HEK293 (cell line): ENCODE measurements at regions not wholly inside any gene's neighbourhood (a gene's known extent, or its start where the extent isn't known, plus 50 kb on each side); places are given as distances from the start of the nearest gene placed in this dataset.

Experiments
- CTCF ChIA-PET: fragments of 350-600 bp; formaldehyde crosslinking; extraction: SDS; loops from one replicate; lab custom pipeline; 2021; ENCODE audit warnings: antibody characterized with exemption; lab: Yijun Ruan, JAX
- POLR2A ChIA-PET: fragments of 300-600 bp; formaldehyde crosslinking; extraction: SDS; loops from one replicate; lab custom pipeline; 2020; ENCODE audit warnings: antibody characterized with exemption, inconsistent platforms; lab: Yijun Ruan, JAX
- H3K27ac ChIP-seq: fragments of 200-500 bp; sonication (Bioruptor generic); 2 replicates; pipeline ENCODE4 v1.5.1; 2014; ENCODE audit warnings: low read depth, low read length, control low read depth, inconsistent platforms; ENCODE audit errors: extremely low read depth
- H3K36me3 ChIP-seq, 2 experiments: fragments of 200-500 bp in 1 of 2; sonication (Bioruptor generic) in 1 of 2; 1 replicate in 1 of 2; 2 replicates in 1 of 2; pipeline ENCODE4 v1.5.1; 2014 to 2017; ENCODE audit warnings: inconsistent platforms in 2 of 2, low read length in 2 of 2; ENCODE audit not compliant: control insufficient read depth in 2 of 2, insufficient read depth in 1 of 2
- H3K4me1 ChIP-seq: fragments of 200-500 bp; sonication (Bioruptor generic); 2 replicates; pipeline ENCODE4 v1.5.1; 2014; ENCODE audit warnings: mild to moderate bottlenecking, low read length, inconsistent platforms; ENCODE audit not compliant: control insufficient read depth, insufficient read depth
- H3K4me3 ChIP-seq: 2 replicates; pipeline ENCODE4 v1.5.1; 2011; ENCODE audit warnings: low read depth, mild to moderate bottlenecking, control low read depth, low read length, moderate library complexity
- H3K9me3 ChIP-seq: fragments of 200-500 bp; sonication (Bioruptor generic); 2 replicates; pipeline ENCODE4 v1.5.1; 2014; ENCODE audit warnings: low read depth, low read length, inconsistent platforms; ENCODE audit not compliant: control insufficient read depth, insufficient read depth
- HOXC10 ChIP-seq: sonication (generic); formaldehyde crosslinking; IDR thresholded peaks from 2 replicates; pipeline ENCODE4 v1.8.1; 2023; ENCODE audit warnings: mild to moderate bottlenecking, missing genetic modification reagents
- IKZF3 ChIP-seq: fragments of 450-650 bp; IDR thresholded peaks from 2 replicates; pipeline ENCODE4 v1.5.0; 2018; ENCODE audit warnings: missing biosample characterization, mild to moderate bottlenecking, missing genetic modification characterization, moderate library complexity
- KLF1 ChIP-seq: fragments of 450-650 bp; formaldehyde crosslinking; IDR thresholded peaks from 2 replicates; pipeline ENCODE4 v1.5.1; 2016; ENCODE audit warnings: missing biosample characterization, missing genetic modification characterization
- KLF9 ChIP-seq: fragments of 450-650 bp; formaldehyde crosslinking; IDR thresholded peaks from 2 replicates; pipeline ENCODE4 v1.5.1; 2016; ENCODE audit warnings: missing biosample characterization, missing genetic modification characterization, low read depth
- PRDM4 ChIP-seq: fragments of 450-650 bp; formaldehyde crosslinking; IDR thresholded peaks from 2 replicates; pipeline ENCODE4 v1.5.1; 2017; ENCODE audit warnings: missing biosample characterization, missing genetic modification characterization
- ZNF10 ChIP-seq: fragments of 450-650 bp; formaldehyde crosslinking; IDR thresholded peaks from 2 replicates; pipeline ENCODE4 v1.5.1; 2017; ENCODE audit warnings: missing biosample characterization, missing genetic modification characterization
- ZNF132 ChIP-seq: fragments of 450-650 bp; formaldehyde crosslinking; IDR thresholded peaks from 2 replicates; pipeline ENCODE4 v1.5.1; 2017; ENCODE audit warnings: missing biosample characterization, missing genetic modification characterization, borderline replicate concordance
- ZNF16 ChIP-seq: fragments of 450-650 bp; formaldehyde crosslinking; IDR thresholded peaks from 2 replicates; pipeline ENCODE4 v1.5.1; 2016; ENCODE audit warnings: low read depth, missing biosample characterization, missing genetic modification characterization
- ZNF223 ChIP-seq: fragments of 450-650 bp; formaldehyde crosslinking; IDR thresholded peaks from 2 replicates; pipeline ENCODE4 v1.5.1; 2016; ENCODE audit warnings: missing biosample characterization, missing genetic modification characterization
- ZNF350 ChIP-seq: fragments of 450-650 bp; formaldehyde crosslinking; IDR thresholded peaks from 2 replicates; pipeline ENCODE4 v1.5.0; 2017; ENCODE audit warnings: missing biosample characterization, mild to moderate bottlenecking, missing genetic modification characterization
- ZNF510 ChIP-seq: fragments of 450-650 bp; formaldehyde crosslinking; IDR thresholded peaks from 2 replicates; pipeline ENCODE4 v1.5.1; 2018; ENCODE audit warnings: mild to moderate bottlenecking, missing genetic modification characterization, missing biosample characterization; ENCODE audit not compliant: insufficient replicate concordance
- ZNF561 ChIP-seq: fragments of 450-650 bp; IDR thresholded peaks from 2 replicates; pipeline ENCODE4 v1.5.1; 2018; ENCODE audit warnings: missing biosample characterization, missing genetic modification characterization, borderline replicate concordance
- ZNF580 ChIP-seq: fragments of 450-650 bp; formaldehyde crosslinking; IDR thresholded peaks from 2 replicates; pipeline ENCODE4 v1.5.1; 2016; ENCODE audit warnings: missing biosample characterization, missing genetic modification characterization
- ZNF629 ChIP-seq: fragments of 450-650 bp; formaldehyde crosslinking; IDR thresholded peaks from 2 replicates; pipeline ENCODE4 v1.5.1; 2017; ENCODE audit warnings: missing biosample characterization, missing genetic modification characterization
- ZNF707 ChIP-seq: fragments of 450-650 bp; formaldehyde crosslinking; IDR thresholded peaks from 2 replicates; pipeline ENCODE4 v1.5.1; 2016; ENCODE audit warnings: missing biosample characterization, missing genetic modification characterization
- ZNF776 ChIP-seq: fragments of 450-650 bp; formaldehyde crosslinking; IDR thresholded peaks from 2 replicates; pipeline ENCODE4 v1.5.0; 2017; ENCODE audit warnings: missing biosample characterization, missing genetic modification characterization, borderline replicate concordance
- ZNF792 ChIP-seq: fragments of 450-650 bp; formaldehyde crosslinking; IDR thresholded peaks from 2 replicates; pipeline ENCODE4 v1.5.1; 2016; ENCODE audit warnings: missing biosample characterization, missing genetic modification characterization
- TF ChIP-seq, protein P1 (sequence below): fragments of 450-650 bp; formaldehyde crosslinking; IDR thresholded peaks from 2 replicates; pipeline ENCODE4 v1.5.1; 2017; ENCODE audit warnings: missing biosample characterization, missing genetic modification characterization
- TF ChIP-seq, protein P2 (sequence below): fragments of 450-650 bp; formaldehyde crosslinking; IDR thresholded peaks from 2 replicates; pipeline ENCODE4 v1.5.1; 2016; ENCODE audit warnings: missing biosample characterization, missing genetic modification characterization
- TF ChIP-seq, protein P3 (sequence below): fragments of 450-650 bp; formaldehyde crosslinking; IDR thresholded peaks from 2 replicates; pipeline ENCODE4 v1.5.1; 2016; ENCODE audit warnings: missing biosample characterization, missing genetic modification characterization

- Histone ChIP-seq H3K9me3 (no peaks in the 10 kb centered on the region), H3K27ac (no peak overlapping the region), H3K36me3 (no peaks in the 10 kb centered on the region), H3K4me3 (no peak overlapping the region), H3K4me1 (no peaks in the 10 kb centered on the region)
- TF ChIP-seq ZNF580 (tag by site-specific recombination) (no peak), ZNF629 (no peak), ZNF792 (tag by site-specific recombination) (no peak), ZNF510 (tag by site-specific recombination) (no peak), KLF1 (tag by site-specific recombination) (no peak), IKZF3 (tag by site-specific recombination) (no peak)
- POLR2A ChIA-PET = no interaction called here
- CTCF ChIA-PET = no interaction called here
Measured at GRCh38 chr6:144762469-144762868, 477.3 kb downstream of the UTRN start.

- POLR2A ChIA-PET = no interaction called here
Measured at GRCh38 chr6:144767051-144767450, 481.9 kb downstream of the UTRN start.

More at GRCh38 chr6:144767051-144767450, 481.9 kb downstream of the UTRN start:
- Histone ChIP-seq H3K9me3 (no peaks in the 10 kb centered on the region), H3K4me1 (no peaks in the 10 kb centered on the region), H3K27ac (no peak overlapping the region), H3K4me3 (no peak overlapping the region), H3K36me3 (no peaks in the 10 kb centered on the region)
- TF ChIP-seq ZNF776 (no peak), ZNF561 (tag by site-specific recombination) (no peak), ZNF707 (tag by site-specific recombination) (no peak), ZNF580 (tag by site-specific recombination) (no peak), PRDM4 (tag by site-specific recombination) (no peak), ZNF350 (tag by site-specific recombination) (no peak), ZNF16 (tag by site-specific recombination) (no peak), ZNF132 (tag by site-specific recombination) (no peak), KLF9 (tag by site-specific recombination) (no peak), ZNF10 (tag by site-specific recombination) (no peak), ZNF223 (tag by site-specific recombination) (no peak), HOXC10 (CRISPR knock-in tag) (no peak)
- TF ChIP-seq, protein P1, sequence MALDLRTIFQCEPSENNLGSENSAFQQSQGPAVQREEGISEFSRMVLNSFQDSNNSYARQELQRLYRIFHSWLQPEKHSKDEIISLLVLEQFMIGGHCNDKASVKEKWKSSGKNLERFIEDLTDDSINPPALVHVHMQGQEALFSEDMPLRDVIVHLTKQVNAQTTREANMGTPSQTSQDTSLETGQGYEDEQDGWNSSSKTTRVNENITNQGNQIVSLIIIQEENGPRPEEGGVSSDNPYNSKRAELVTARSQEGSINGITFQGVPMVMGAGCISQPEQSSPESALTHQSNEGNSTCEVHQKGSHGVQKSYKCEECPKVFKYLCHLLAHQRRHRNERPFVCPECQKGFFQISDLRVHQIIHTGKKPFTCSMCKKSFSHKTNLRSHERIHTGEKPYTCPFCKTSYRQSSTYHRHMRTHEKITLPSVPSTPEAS = no peak
- TF ChIP-seq, protein P2, sequence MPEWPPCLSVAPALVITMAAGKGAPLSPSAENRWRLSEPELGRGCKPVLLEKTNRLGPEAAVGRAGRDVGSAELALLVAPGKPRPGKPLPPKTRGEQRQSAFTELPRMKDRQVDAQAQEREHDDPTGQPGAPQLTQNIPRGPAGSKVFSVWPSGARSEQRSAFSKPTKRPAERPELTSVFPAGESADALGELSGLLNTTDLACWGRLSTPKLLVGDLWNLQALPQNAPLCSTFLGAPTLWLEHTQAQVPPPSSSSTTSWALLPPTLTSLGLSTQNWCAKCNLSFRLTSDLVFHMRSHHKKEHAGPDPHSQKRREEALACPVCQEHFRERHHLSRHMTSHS (tag by site-specific recombination) = no peak
- TF ChIP-seq, protein P3, sequence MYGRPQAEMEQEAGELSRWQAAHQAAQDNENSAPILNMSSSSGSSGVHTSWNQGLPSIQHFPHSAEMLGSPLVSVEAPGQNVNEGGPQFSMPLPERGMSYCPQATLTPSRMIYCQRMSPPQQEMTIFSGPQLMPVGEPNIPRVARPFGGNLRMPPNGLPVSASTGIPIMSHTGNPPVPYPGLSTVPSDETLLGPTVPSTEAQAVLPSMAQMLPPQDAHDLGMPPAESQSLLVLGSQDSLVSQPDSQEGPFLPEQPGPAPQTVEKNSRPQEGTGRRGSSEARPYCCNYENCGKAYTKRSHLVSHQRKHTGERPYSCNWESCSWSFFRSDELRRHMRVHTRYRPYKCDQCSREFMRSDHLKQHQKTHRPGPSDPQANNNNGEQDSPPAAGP = no peak
- CTCF ChIA-PET = interaction anchor here (2.0 kb wide), 1 partner anchor 12 kb away, joined by 4 read pairs; no protein-coding TSS in a partner anchor
